ENCODE measurements at regions not wholly inside any gene's neighbourhood (a gene's known extent, or its start where the extent isn't known, plus 50 kb on each side); places are given as distances from the start of the nearest gene placed in this dataset.

DNA sequence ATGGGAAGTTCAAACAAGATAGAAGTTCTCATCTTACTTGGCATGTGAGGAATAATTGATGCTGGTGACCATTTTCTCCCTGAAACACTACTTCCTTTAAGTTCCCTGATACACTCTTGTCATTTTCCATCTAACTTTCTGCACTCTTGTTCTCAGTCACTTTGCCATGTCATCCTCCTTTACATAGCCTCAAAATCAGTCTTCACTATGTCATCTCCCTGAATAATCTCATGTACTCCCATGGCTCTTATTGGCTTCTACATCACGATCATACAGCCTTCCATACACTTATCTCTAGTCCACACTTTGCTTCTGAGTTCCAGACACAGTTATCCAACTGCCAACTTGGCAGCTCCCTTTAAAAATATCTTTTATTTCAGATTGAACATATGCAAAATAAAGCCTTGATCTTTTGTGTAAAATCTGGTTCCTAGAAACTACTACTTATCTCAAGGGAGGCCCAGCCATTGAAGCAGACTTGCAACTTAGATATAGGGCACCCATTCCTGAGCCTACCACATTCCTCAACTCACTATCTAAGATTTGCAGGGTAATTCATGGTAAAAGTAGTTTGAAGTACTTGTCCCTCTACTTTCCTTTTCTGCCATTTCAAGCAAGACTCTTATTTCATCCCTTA is 1070.2 kb upstream of the NXPH2 start:
- H3K4me1 ChIP-seq (ENCODE audit: control insufficient read depth in 2 of 2, insufficient read depth in 2 of 2, low read length in 2 of 2): no peaks in the 10 kb centered on the region
- H3K4me1 Mint-ChIP-seq: no peaks in the 10 kb centered on the region
- H3K4me3 Mint-ChIP-seq: no peak overlapping the region
- H3K9me3 Mint-ChIP-seq (ENCODE audit: insufficient read depth): peaks cover 6% of the 10 kb centered on the region
- ChIA-PET POLR2A (no interaction called here), CTCF (no interaction called here)
- no peak overlapping the region for H2AFZ ChIP-seq (ENCODE audit: insufficient read depth, low read depth, low read length, poor library complexity, severe bottlenecking)
- H3K27ac ChIP-seq (ENCODE audit: low read length in 2 of 2): no peak overlapping the region
- H4K20me1 ChIP-seq (ENCODE audit: control insufficient read depth, insufficient read depth, low read length, poor library complexity, severe bottlenecking): no peaks in the 10 kb centered on the region
- no peak overlapping the region for H3K4me2 ChIP-seq (replicated peaks; ENCODE audit: low read depth, low read length, poor library complexity, severe bottlenecking)
- H3K9me3 ChIP-seq (ENCODE audit: control extremely low read depth in 1 of 3, control insufficient read depth in 2 of 3, insufficient read depth in 1 of 3, low read length in 2 of 3): no peaks in the 10 kb centered on the region
- ATAC-seq (ENCODE audit: low read depth) (no peak), DNase-seq (no peak)
- no peaks in the 10 kb centered on the region for H3K27me3 Mint-ChIP-seq
- H3K9ac ChIP-seq (ENCODE audit: low read length): no peak overlapping the region
- TF ChIP-seq, protein P1, sequence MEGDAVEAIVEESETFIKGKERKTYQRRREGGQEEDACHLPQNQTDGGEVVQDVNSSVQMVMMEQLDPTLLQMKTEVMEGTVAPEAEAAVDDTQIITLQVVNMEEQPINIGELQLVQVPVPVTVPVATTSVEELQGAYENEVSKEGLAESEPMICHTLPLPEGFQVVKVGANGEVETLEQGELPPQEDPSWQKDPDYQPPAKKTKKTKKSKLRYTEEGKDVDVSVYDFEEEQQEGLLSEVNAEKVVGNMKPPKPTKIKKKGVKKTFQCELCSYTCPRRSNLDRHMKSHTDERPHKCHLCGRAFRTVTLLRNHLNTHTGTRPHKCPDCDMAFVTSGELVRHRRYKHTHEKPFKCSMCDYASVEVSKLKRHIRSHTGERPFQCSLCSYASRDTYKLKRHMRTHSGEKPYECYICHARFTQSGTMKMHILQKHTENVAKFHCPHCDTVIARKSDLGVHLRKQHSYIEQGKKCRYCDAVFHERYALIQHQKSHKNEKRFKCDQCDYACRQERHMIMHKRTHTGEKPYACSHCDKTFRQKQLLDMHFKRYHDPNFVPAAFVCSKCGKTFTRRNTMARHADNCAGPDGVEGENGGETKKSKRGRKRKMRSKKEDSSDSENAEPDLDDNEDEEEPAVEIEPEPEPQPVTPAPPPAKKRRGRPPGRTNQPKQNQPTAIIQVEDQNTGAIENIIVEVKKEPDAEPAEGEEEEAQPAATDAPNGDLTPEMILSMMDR (IDR thresholded peaks at IDR 0.05): no peak
- no peak for TF ChIP-seq EZH2 (IDR thresholded peaks at IDR 0.05; ENCODE audit: borderline replicate concordance, insufficient read depth, low read depth, low read length, poor library complexity, severe bottlenecking)
- no peak overlapping the region for H3K4me3 ChIP-seq (ENCODE audit: control extremely low read depth in 1 of 5, extremely low read depth in 1 of 5, insufficient read depth in 1 of 5, low read depth in 2 of 5, low read length in 4 of 5)
- no peak overlapping the region for H3K27ac Mint-ChIP-seq
- 75% methylated on average over 1 of the region's 1 CpG for WGBS (ENCODE audit: insufficient coverage)
- intact Hi-C loops (cut with micrococcal nuclease): no loop called here
- H3K79me2 ChIP-seq (ENCODE audit: control insufficient read depth, insufficient read depth, low read length): no peaks in the 10 kb centered on the region
- no peaks in the 10 kb centered on the region for H3K27me3 ChIP-seq (replicated peaks in 1 of 4; ENCODE audit: control extremely low read depth in 1 of 4, control insufficient read depth in 3 of 4, insufficient read depth in 4 of 4, low read length in 3 of 4)
- H3K36me3 ChIP-seq (replicated peaks in 1 of 2; ENCODE audit: control extremely low read depth in 1 of 2, control insufficient read depth in 1 of 2, extremely low read depth in 1 of 2, insufficient read depth in 2 of 2, low read length in 1 of 2): no peaks in the 10 kb centered on the region

DNA sequence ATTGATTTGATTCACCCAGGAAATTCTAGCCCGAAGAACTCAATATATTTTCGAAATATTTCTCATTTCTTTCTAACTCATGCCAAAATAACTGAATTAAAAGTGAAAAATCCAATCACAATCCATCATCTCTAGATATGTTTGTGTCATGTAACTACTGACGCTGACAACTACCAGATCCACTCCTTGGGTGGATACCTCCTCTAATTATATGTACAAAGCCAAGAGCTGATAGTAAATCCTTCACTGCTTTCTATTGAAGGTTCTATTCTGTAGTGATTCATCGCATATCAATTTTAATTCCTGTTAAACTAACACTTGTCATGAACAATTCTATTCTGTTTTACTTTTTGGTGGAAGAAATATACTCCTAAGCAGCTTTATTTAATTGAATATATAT is 1056.6 kb upstream of the NXPH2 start:
- POLR2A ChIA-PET: no interaction called here
- no peak overlapping the region for H3K27ac Mint-ChIP-seq
- TF ChIP-seq EZH2 (IDR thresholded peaks at IDR 0.05; ENCODE audit: borderline replicate concordance, insufficient read depth, low read depth, low read length, poor library complexity, severe bottlenecking): no peak
- TF ChIP-seq, protein P1 (IDR thresholded peaks at IDR 0.05): no peak

More for the DNA sequence above, 1056.6 kb upstream of the NXPH2 start:
- CTCF ChIA-PET: no interaction called here
- peaks cover 7% of the 10 kb centered on the region for H3K9me3 Mint-ChIP-seq (ENCODE audit: insufficient read depth)
- WGBS (ENCODE audit: insufficient coverage): no CpG with 5 or more reads among the region's 4 CpGs
- no peaks in the 10 kb centered on the region for H3K27me3 Mint-ChIP-seq
- Histone ChIP-seq H3K27me3 (replicated peaks in 1 of 4; ENCODE audit: control extremely low read depth in 1 of 4, control insufficient read depth in 3 of 4, insufficient read depth in 4 of 4, low read length in 3 of 4) (no peaks in the 10 kb centered on the region), H3K9ac (ENCODE audit: low read length) (no peak overlapping the region), H3K4me3 (ENCODE audit: control extremely low read depth in 1 of 5, extremely low read depth in 1 of 5, insufficient read depth in 1 of 5, low read depth in 2 of 5, low read length in 4 of 5) (no peak overlapping the region), H3K4me2 (replicated peaks; ENCODE audit: low read depth, low read length, poor library complexity, severe bottlenecking) (no peak overlapping the region), H4K20me1 (ENCODE audit: control insufficient read depth, insufficient read depth, low read length, poor library complexity, severe bottlenecking) (no peaks in the 10 kb centered on the region), H2AFZ (ENCODE audit: insufficient read depth, low read depth, low read length, poor library complexity, severe bottlenecking) (no peak overlapping the region), H3K27ac (ENCODE audit: low read length in 2 of 2) (no peak overlapping the region), H3K9me3 (ENCODE audit: control extremely low read depth in 1 of 3, control insufficient read depth in 2 of 3, insufficient read depth in 1 of 3, low read length in 2 of 3) (peaks cover 0 to 3% (median 0%) of the 10 kb centered on the region in 3 donors), H3K4me1 (ENCODE audit: control insufficient read depth in 2 of 2, insufficient read depth in 2 of 2, low read length in 2 of 2) (no peaks in the 10 kb centered on the region), H3K79me2 (ENCODE audit: control insufficient read depth, insufficient read depth, low read length) (no peaks in the 10 kb centered on the region), H3K36me3 (replicated peaks in 1 of 2; ENCODE audit: control extremely low read depth in 1 of 2, control insufficient read depth in 1 of 2, extremely low read depth in 1 of 2, insufficient read depth in 2 of 2, low read length in 1 of 2) (no peaks in the 10 kb centered on the region)
- no peak for ATAC-seq (ENCODE audit: low read depth)
- H3K4me3 Mint-ChIP-seq: no peak overlapping the region
- H3K4me1 Mint-ChIP-seq: no peaks in the 10 kb centered on the region
- DNase-seq: no peak
- intact Hi-C loops (cut with micrococcal nuclease): no loop called here

All from B cell (primary cell).